Karpas-422 (cell line): ENCODE measurements at regions not wholly inside any gene's neighbourhood (a gene's known extent, or its start where the extent isn't known, plus 50 kb on each side); places are given as distances from the start of the nearest gene placed in this dataset.

ENCODE experiments used
- DNase-seq: peaks from one replicate; pipeline ENCODE4 v3.0.0-alpha.2; 2015
- H2AFZ ChIP-seq: fragments of 200-600 bp; sonication (generic); 2 replicates; pipeline ENCODE4 v1.6.1; 2014; ENCODE audit warnings: antibody characterized with exemption, low read length, mixed read lengths
- H3K27ac ChIP-seq: fragments of 200-600 bp; sonication (generic); 2 replicates; pipeline ENCODE4 v1.5.1; 2014; ENCODE audit warnings: mild to moderate bottlenecking, low read length, moderate library complexity
- H3K27me3 ChIP-seq: fragments of 200-600 bp; sonication (generic); 2 replicates; pipeline ENCODE4 v1.6.1; 2014; ENCODE audit warnings: low read length, mixed read lengths
- H3K36me3 ChIP-seq: fragments of 200-600 bp; sonication (generic); 2 replicates; pipeline ENCODE4 v1.6.1; 2014; ENCODE audit warnings: low read length, mixed read lengths; ENCODE audit not compliant: insufficient read depth
- H3K4me1 ChIP-seq: fragments of 200-600 bp; sonication (generic); 2 replicates; pipeline ENCODE4 v1.6.1; 2014; ENCODE audit warnings: mild to moderate bottlenecking, low read length, mixed read lengths
- H3K4me2 ChIP-seq: fragments of 200-600 bp; sonication (generic); 2 replicates; pipeline ENCODE4 v1.6.1; 2014; ENCODE audit warnings: low read length, low read depth, mild to moderate bottlenecking; ENCODE audit not compliant: poor library complexity, severe bottlenecking
- H3K4me3 ChIP-seq: fragments of 200-600 bp; sonication (generic); 2 replicates; pipeline ENCODE4 v1.5.1; 2014; ENCODE audit warnings: mild to moderate bottlenecking, antibody characterized with exemption, low read length, mixed read lengths
- H3K79me2 ChIP-seq: fragments of 200-600 bp; sonication (generic); 2 replicates; pipeline ENCODE4 v1.6.1; 2014; ENCODE audit warnings: mild to moderate bottlenecking, low read length, mixed read lengths
- H3K9ac ChIP-seq: fragments of 200-600 bp; sonication (generic); 2 replicates; pipeline ENCODE4 v1.6.0; 2014; ENCODE audit warnings: low read length
- H3K9me2 ChIP-seq: fragments of 200-600 bp; sonication (generic), shearing (Covaris generic); replicated peaks from 2 replicates; pipeline ENCODE4 v1.6.0; 2014; ENCODE audit warnings: mild to moderate bottlenecking, low read length, moderate library complexity; ENCODE audit not compliant: insufficient read depth
- H3K9me3 ChIP-seq: fragments of 300-700, 200-600 bp; sonication (generic); 2 replicates; pipeline ENCODE4 v1.6.1; 2014; ENCODE audit warnings: low read length, mixed read lengths
- H4K20me1 ChIP-seq: fragments of 200-600 bp; sonication (generic); 2 replicates; pipeline ENCODE4 v1.6.1; 2014; ENCODE audit warnings: mild to moderate bottlenecking, antibody characterized with exemption, low read length, low read depth; ENCODE audit not compliant: insufficient read depth

DNA sequence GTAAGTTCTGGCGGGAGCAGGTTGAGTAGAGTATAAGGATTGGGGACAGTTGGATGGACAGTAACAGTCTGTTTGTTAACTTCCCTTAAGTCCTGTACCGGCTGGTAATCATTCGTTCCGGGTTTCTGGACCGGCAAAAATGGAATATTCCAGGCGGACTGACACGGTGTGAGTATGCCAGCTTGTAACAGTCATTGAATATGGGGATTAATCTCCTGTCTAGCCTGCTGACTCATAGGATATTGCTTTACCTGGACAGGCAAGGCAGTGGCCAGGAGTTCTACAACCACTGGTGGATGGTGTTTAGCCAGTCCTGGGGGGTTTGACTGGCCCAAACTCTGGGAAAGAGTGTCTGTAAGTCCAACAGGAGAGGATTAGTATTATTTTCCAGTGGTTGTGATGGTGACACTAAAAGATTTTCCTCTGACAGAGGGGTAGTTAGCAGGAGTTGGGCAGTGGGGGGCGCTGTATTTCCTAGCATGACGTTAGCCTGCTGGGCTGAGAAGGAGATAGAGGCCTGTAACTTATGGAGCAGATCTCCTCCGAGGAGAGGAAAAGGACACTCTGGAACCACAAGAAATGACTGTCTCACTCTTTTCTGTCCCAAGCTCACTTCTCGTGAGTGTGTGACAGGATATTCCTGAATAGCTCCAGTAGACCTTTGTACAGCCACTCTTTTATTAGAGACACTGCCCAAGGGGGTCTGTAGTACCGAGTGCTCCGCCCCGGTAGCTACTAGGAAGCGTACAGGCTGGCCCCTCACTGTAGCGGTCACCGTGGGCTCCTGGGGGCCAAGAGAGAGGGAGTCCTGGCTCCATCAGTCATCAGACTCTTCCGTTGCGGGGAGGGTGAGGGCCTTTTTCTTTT lies 152.2 kb downstream of the TRIM27 start:
- Histone ChIP-seq H3K9me3 (no peaks in the 10 kb centered on the region), H3K9me2 (no peaks in the 10 kb centered on the region), H3K4me3 (no peak overlapping the region), H2AFZ (no peak overlapping the region), H3K9ac (no peak overlapping the region), H3K79me2 (no peaks in the 10 kb centered on the region), H3K27me3 (no peaks in the 10 kb centered on the region), H3K36me3 (no peaks in the 10 kb centered on the region), H4K20me1 (no peaks in the 10 kb centered on the region), H3K4me1 (no peaks in the 10 kb centered on the region), H3K4me2 (no peak overlapping the region), H3K27ac (no peak overlapping the region)
- DNase-seq, result peak; percentile 73

DNA sequence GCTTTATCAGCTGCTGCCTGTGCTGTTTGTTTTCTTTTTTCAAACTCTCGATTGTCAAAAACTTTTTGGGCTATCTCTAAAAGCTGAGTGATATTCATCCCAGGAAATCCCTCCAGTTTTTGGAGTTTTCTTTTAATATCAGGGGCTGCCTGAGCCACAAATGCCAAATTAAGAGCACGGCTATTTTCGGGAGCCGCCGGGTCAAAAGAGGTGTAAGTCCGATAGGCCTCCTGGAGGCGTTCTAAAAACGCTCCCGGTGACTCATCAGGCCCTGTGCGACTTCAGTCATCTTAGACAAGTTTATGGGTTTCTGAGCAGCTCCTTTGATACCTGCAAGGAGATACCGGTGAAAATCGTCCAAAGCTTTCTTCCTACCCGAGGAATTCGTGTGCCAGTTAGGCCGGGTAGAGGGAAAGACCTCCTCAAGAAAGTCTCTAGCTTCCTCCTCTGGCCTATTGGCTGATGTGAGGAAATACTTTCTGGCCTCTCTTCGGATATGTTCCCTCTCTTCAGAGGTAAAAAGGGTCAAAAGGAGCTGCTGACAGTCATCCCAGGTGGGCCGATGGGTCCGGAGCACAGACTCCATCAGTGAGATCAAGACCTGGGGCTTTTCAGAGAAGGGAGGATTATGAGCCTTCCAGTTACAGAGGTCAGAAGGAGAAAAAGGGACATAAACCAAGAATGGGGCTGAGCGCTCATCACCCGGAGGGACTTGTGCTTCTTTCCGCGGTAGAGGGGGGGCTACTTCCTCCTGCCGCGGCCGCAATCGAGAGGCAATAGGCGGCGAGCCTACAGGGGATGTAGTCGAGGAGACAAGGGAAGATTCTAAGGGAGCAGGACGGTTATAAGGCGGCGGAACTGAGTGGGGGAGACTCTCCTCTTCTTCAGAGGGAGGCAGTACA lies 151.1 kb downstream of the TRIM27 start:
- no peak overlapping the region for H2AFZ ChIP-seq
- H3K79me2 ChIP-seq, result no peaks in the 10 kb centered on the region
- H3K27ac ChIP-seq, result no peak overlapping the region
- no peak overlapping the region for H3K4me3 ChIP-seq
- no peak overlapping the region for H3K4me2 ChIP-seq
- no peaks in the 10 kb centered on the region for H3K9me2 ChIP-seq
- no peak overlapping the region for H3K9ac ChIP-seq
- H3K9me3 ChIP-seq, result no peaks in the 10 kb centered on the region
- H4K20me1 ChIP-seq, result no peaks in the 10 kb centered on the region
- peak; percentile 16 for DNase-seq
- no peaks in the 10 kb centered on the region for H3K27me3 ChIP-seq
- H3K4me1 ChIP-seq, result no peaks in the 10 kb centered on the region
- no peaks in the 10 kb centered on the region for H3K36me3 ChIP-seq

GRCh38 chr6:28774292-28775051 lies 149.3 kb downstream of the TRIM27 start:
- no peak overlapping the region for H3K4me3 ChIP-seq
- H3K9ac ChIP-seq, result no peak overlapping the region
- no peaks in the 10 kb centered on the region for H3K27me3 ChIP-seq
- H3K9me2 ChIP-seq, result no peaks in the 10 kb centered on the region
- no peaks in the 10 kb centered on the region for H3K36me3 ChIP-seq
- H3K79me2 ChIP-seq, result no peaks in the 10 kb centered on the region
- no peaks in the 10 kb centered on the region for H3K9me3 ChIP-seq
- no peaks in the 10 kb centered on the region for H4K20me1 ChIP-seq
- DNase-seq, result peak; percentile 11
- no peak overlapping the region for H2AFZ ChIP-seq
- H3K4me1 ChIP-seq, result no peaks in the 10 kb centered on the region
- H3K27ac ChIP-seq, result no peak overlapping the region
- no peak overlapping the region for H3K4me2 ChIP-seq

DNA sequence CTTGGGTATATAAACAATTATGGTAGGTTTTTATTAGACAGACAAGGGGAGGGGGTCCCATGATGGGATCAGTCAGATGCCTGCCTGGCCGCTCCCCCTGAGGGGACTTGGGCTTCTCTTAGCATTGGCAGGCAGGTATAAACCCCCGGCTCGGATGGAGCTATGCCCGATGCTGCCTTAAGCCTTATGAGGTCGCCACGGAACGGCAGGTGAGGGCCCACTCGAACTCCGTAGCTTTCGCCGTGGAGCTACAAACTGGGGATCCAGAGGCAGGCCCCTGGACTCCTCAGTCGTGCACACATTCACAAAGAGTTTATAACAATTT lies 148.8 kb downstream of the TRIM27 start:
- H3K27me3 ChIP-seq, result no peaks in the 10 kb centered on the region
- no peak for DNase-seq
- no peaks in the 10 kb centered on the region for H3K4me1 ChIP-seq
- H4K20me1 ChIP-seq, result no peaks in the 10 kb centered on the region
- no peak overlapping the region for H2AFZ ChIP-seq
- H3K9me3 ChIP-seq, result no peaks in the 10 kb centered on the region
- H3K4me2 ChIP-seq, result no peak overlapping the region
- no peak overlapping the region for H3K4me3 ChIP-seq
- H3K36me3 ChIP-seq, result no peaks in the 10 kb centered on the region
- H3K79me2 ChIP-seq, result no peaks in the 10 kb centered on the region
- no peak overlapping the region for H3K27ac ChIP-seq
- H3K9ac ChIP-seq, result no peak overlapping the region
- no peaks in the 10 kb centered on the region for H3K9me2 ChIP-seq

GRCh38 chr6:28775405-28776129 lies 148.2 kb downstream of the TRIM27 start:
- no peak for DNase-seq
- Histone ChIP-seq H3K4me1 (no peaks in the 10 kb centered on the region), H3K27me3 (no peaks in the 10 kb centered on the region), H3K9ac (no peak overlapping the region), H4K20me1 (no peaks in the 10 kb centered on the region), H2AFZ (no peak overlapping the region), H3K4me3 (no peak overlapping the region), H3K79me2 (no peaks in the 10 kb centered on the region), H3K9me2 (no peaks in the 10 kb centered on the region), H3K36me3 (no peaks in the 10 kb centered on the region), H3K9me3 (no peaks in the 10 kb centered on the region), H3K27ac (no peak overlapping the region), H3K4me2 (no peak overlapping the region)

DNA sequence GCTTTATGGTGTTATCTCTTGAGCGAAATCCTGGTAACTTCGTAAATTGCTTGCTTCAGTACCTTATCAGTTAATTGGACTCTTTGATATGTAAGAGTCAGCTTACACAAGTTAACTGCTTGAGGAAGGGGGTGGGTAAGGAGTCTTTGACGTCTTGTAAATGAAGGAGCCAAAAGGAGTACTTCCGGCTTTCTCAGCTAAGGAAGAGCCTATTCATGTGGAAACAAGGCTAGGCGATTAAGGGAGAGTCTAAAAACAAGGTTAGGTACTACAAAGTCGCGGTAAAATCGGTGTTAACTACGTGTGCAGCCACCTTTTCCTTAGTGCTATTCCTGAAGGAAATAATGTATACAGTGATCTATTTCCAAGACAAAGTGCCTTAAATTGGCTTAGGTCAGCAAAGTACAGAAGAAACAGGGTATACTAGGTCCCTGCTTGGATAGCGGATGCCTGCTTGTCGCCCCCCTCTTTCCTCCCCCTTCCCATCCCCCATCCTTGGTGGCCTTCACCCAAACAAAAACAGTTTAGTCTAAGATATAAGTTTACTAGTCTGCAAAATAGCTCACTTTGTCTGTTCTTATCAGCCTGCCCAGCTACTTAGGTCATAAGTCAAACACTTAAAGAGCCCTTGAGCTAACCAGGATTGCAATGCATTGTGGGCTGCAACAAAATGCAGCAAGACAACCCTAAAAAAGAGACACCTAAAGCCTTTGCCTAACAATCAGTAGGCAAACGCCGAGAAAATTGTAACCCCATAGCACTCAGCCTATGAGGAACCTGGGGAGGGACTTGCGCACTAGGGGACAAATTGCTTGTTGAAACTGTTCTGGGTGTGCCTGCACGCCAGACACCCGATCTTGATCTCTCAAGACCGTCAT lies 147.3 kb downstream of the TRIM27 start:
- no peaks in the 10 kb centered on the region for H3K79me2 ChIP-seq
- H3K4me1 ChIP-seq, result peaks cover 4% of the 10 kb centered on the region
- H3K27ac ChIP-seq, result no peak overlapping the region
- no peak overlapping the region for H3K4me3 ChIP-seq
- H3K27me3 ChIP-seq, result no peaks in the 10 kb centered on the region
- H3K36me3 ChIP-seq, result no peaks in the 10 kb centered on the region
- no peaks in the 10 kb centered on the region for H3K9me2 ChIP-seq
- no peak for DNase-seq
- H2AFZ ChIP-seq, result no peak overlapping the region
- H3K9me3 ChIP-seq, result no peaks in the 10 kb centered on the region
- no peaks in the 10 kb centered on the region for H4K20me1 ChIP-seq
- no peak overlapping the region for H3K4me2 ChIP-seq
- H3K9ac ChIP-seq, result no peak overlapping the region

- Histone ChIP-seq H3K9me2 (no peaks in the 10 kb centered on the region), H3K4me2 (no peak overlapping the region), H3K9ac (no peak overlapping the region), H3K27ac (no peak overlapping the region), H3K79me2 (no peaks in the 10 kb centered on the region), H4K20me1 (no peaks in the 10 kb centered on the region), H3K4me3 (no peak overlapping the region), H2AFZ (no peak overlapping the region), H3K27me3 (no peaks in the 10 kb centered on the region), H3K4me1 (peaks cover 9% of the 10 kb centered on the region), H3K36me3 (no peaks in the 10 kb centered on the region), H3K9me3 (no peaks in the 10 kb centered on the region)
- DNase-seq, result no peak
Measured at GRCh38 chr6:28777147-28777461, 146.7 kb downstream of the TRIM27 start.
